HepG2 (cell line): ENCODE measurements at regions not wholly inside any gene's neighbourhood (a gene's known extent, or its start where the extent isn't known, plus 50 kb on each side); places are given as distances from the start of the nearest gene placed in this dataset.

Source experiments
- ATAC-seq: fragments of 200-7000 bp; cut with Tn5 transposase; 3 replicates; pipeline ENCODE4 v1.9.1; 2020; ENCODE audit warnings: mild to moderate bottlenecking, moderate library complexity
- BruUV-seq: library from RNA; stranded (reverse); fragments of 400-500 nt; replicated peaks from 2 replicates; lab custom pipeline; 2021; lab: Mats Ljungman, UMichigan
- CTCF ChIA-PET: fragments of 300-600 bp; formaldehyde crosslinking; extraction: SDS; loops from one replicate; lab custom pipeline; 2021; ENCODE audit warnings: low total read pairs, inconsistent platforms, low intra/inter-chr PET ratio; lab: Yijun Ruan, JAX
- POLR2A ChIA-PET: fragments of 350-600 bp; sonication (Branson Sonifier 250); formaldehyde crosslinking; loops from one replicate; lab custom pipeline; 2020; ENCODE audit warnings: antibody characterized with exemption, inconsistent platforms; lab: Yijun Ruan, JAX
- DNase-seq: peaks from one replicate; pipeline ENCODE4 v3.0.0-alpha.2; 2015; ENCODE audit warnings: low spot score
- FAIRE-seq: peaks from 3 replicates; lab custom pipeline; 2011; peaks lifted over from hg19 to GRCh38; lab: Jason Lieb, UNC
- H2AFZ ChIP-seq: one replicate; pipeline ENCODE4 v1.6.1; 2011; ENCODE audit warnings: low read length, inconsistent platforms
- H3K27ac ChIP-seq: fragments of 300-600 bp; 3 replicates; pipeline ENCODE4 v1.8.0; 2011; ENCODE audit warnings: mixed run types, mild to moderate bottlenecking, mixed read lengths, low read length, inconsistent platforms; ENCODE audit not compliant: insufficient read depth; ENCODE audit errors: extremely low read length
- H3K27me3 ChIP-seq, 2 experiments: fragments of 200-600 bp in 1 of 2; 2 replicates in 1 of 2; 3 replicates in 1 of 2; pipeline versions ENCODE4 v1.6.0 to v1.8.0; 2011; ENCODE audit warnings: low read length in 2 of 2, mild to moderate bottlenecking in 2 of 2, moderate library complexity in 2 of 2, inconsistent platforms in 1 of 2; ENCODE audit not compliant: insufficient read depth in 2 of 2, control insufficient read depth in 1 of 2
- H3K36me3 ChIP-seq, 2 experiments: fragments of 200-600 bp in 1 of 2; replicated peaks in 1 of 2; 2 replicates in 1 of 2; 3 replicates in 1 of 2; pipeline versions ENCODE4 v1.5.1 to v1.8.0; 2011; ENCODE audit warnings: low read length in 2 of 2, inconsistent platforms in 1 of 2; ENCODE audit not compliant: insufficient read depth in 2 of 2, control insufficient read depth in 1 of 2
- H3K4me1 ChIP-seq: 2 replicates; pipeline ENCODE4 v1.5.1; 2012; ENCODE audit warnings: low read length, inconsistent platforms; ENCODE audit not compliant: insufficient read depth
- H3K4me2 ChIP-seq: 2 replicates; pipeline ENCODE4 v1.6.0; 2011; ENCODE audit warnings: low read depth, low read length, inconsistent platforms
- H3K4me3 ChIP-seq, 3 experiments: fragments of 200-600 bp in 1 of 3; sonication (generic), shearing (Covaris generic) in 1 of 3; replicated peaks in 1 of 3; 2 replicates each; pipeline ENCODE4 v1.5.1; 2011 to 2016; ENCODE audit warnings: low read length in 3 of 3, inconsistent platforms in 2 of 3, low read depth in 2 of 3, mild to moderate bottlenecking in 2 of 3, control low read depth in 1 of 3, mixed read lengths in 1 of 3; ENCODE audit not compliant: insufficient read depth in 1 of 3
- H3K79me2 ChIP-seq: one replicate; pipeline ENCODE4 v1.6.1; 2011; ENCODE audit warnings: low read length, inconsistent platforms; ENCODE audit not compliant: insufficient read depth
- H3K9ac ChIP-seq: 2 replicates; pipeline ENCODE4 v1.6.0; 2011; ENCODE audit warnings: mild to moderate bottlenecking, low read depth, low read length, inconsistent platforms; ENCODE audit not compliant: insufficient read depth
- H3K9me3 ChIP-seq: 2 replicates; pipeline ENCODE4 v1.5.1; 2012; ENCODE audit warnings: mild to moderate bottlenecking, low read length
- H4K20me1 ChIP-seq: 2 replicates; pipeline ENCODE4 v1.6.0; 2011; ENCODE audit warnings: inconsistent platforms, mild to moderate bottlenecking, low read length, moderate library complexity; ENCODE audit not compliant: insufficient read depth
- EP300 ChIP-seq, 3 experiments: sonication (generic) in 1 of 3; formaldehyde crosslinking in 1 of 3; IDR thresholded peaks; 2 replicates each; pipeline versions ENCODE4 v1.5.1 to v1.6.1; 2011 to 2020; ENCODE audit warnings: low read depth in 2 of 3, low read length in 2 of 3, borderline replicate concordance in 1 of 3, improper control_type of control experiment in 1 of 3, mild to moderate bottlenecking in 1 of 3, missing genetic modification reagents in 1 of 3, moderate library complexity in 1 of 3
- HOXD1 ChIP-seq: sonication (generic); formaldehyde crosslinking; IDR thresholded peaks from 2 replicates; pipeline ENCODE4 v1.5.0; 2020; ENCODE audit warnings: missing genetic modification reagents
- PITX1 ChIP-seq: sonication (generic); formaldehyde crosslinking; IDR thresholded peaks from 2 replicates; pipeline ENCODE4 v1.5.1; 2020; ENCODE audit warnings: mild to moderate bottlenecking, missing genetic modification reagents
- REST ChIP-seq, 2 experiments: IDR thresholded peaks; 2 replicates each; pipeline ENCODE4 v1.6.1; 2011 to 2012; ENCODE audit warnings: low read length in 2 of 2, borderline replicate concordance in 1 of 2, low read depth in 1 of 2, mild to moderate bottlenecking in 1 of 2, moderate library complexity in 1 of 2
- SMAD1 ChIP-seq: sonication (generic); formaldehyde crosslinking; IDR thresholded peaks from 2 replicates; pipeline ENCODE4 v1.4.0; 2020; ENCODE audit warnings: missing genetic modification reagents, low read depth, mild to moderate bottlenecking, borderline replicate concordance
- SP1 ChIP-seq, 2 experiments: fragments of 450-650 bp in 1 of 2; sonication (generic) in 1 of 2; formaldehyde crosslinking in 1 of 2; IDR thresholded peaks; 2 replicates each; pipeline versions ENCODE4 v1.4.0 to v1.6.1; 2016 to 2020; ENCODE audit warnings: missing genetic modification reagents in 1 of 2
- SRY ChIP-seq: sonication (generic); formaldehyde crosslinking; IDR thresholded peaks from 2 replicates; pipeline ENCODE4 v1.8.0; 2022; ENCODE audit warnings: mild to moderate bottlenecking, missing genetic modification reagents
- ZC3H13 ChIP-seq: sonication (generic); formaldehyde crosslinking; IDR thresholded peaks from 2 replicates; pipeline ENCODE4 v1.8.1; 2023; ENCODE audit warnings: mild to moderate bottlenecking, missing genetic modification reagents, moderate library complexity
- ZNF160 ChIP-seq: sonication (generic); formaldehyde crosslinking; IDR thresholded peaks from 2 replicates; pipeline ENCODE4 v1.8.0; 2022; ENCODE audit warnings: mild to moderate bottlenecking, inconsistent platforms, missing genetic modification reagents
- ZNF329 ChIP-seq: sonication (generic); formaldehyde crosslinking; IDR thresholded peaks from 2 replicates; pipeline ENCODE4 v1.9.0; 2021; ENCODE audit warnings: low read depth, mild to moderate bottlenecking, missing genetic modification reagents
- ZNF567 ChIP-seq: sonication (generic); formaldehyde crosslinking; IDR thresholded peaks from 2 replicates; pipeline ENCODE4 v1.8.1; 2023; ENCODE audit warnings: mild to moderate bottlenecking, missing genetic modification reagents, borderline replicate concordance
- ZNF572 ChIP-seq: sonication (generic); formaldehyde crosslinking; IDR thresholded peaks from 2 replicates; pipeline ENCODE4 v1.5.1; 2020; ENCODE audit warnings: mild to moderate bottlenecking, missing genetic modification reagents
- ZNF766 ChIP-seq: sonication (generic); formaldehyde crosslinking; IDR thresholded peaks from 2 replicates; pipeline ENCODE4 v1.5.0; 2020; ENCODE audit warnings: missing genetic modification reagents, borderline replicate concordance
- ZNF781 ChIP-seq: sonication (generic); formaldehyde crosslinking; IDR thresholded peaks from 2 replicates; pipeline ENCODE4 v1.5.1; 2020; ENCODE audit warnings: borderline replicate concordance, mild to moderate bottlenecking, missing genetic modification reagents; ENCODE audit errors: not compliant biosample characterization
- ZSCAN20 ChIP-seq: sonication (generic); formaldehyde crosslinking; IDR thresholded peaks from 2 replicates; pipeline ENCODE4 v1.4.0; 2020; ENCODE audit warnings: missing genetic modification reagents, mild to moderate bottlenecking, borderline replicate concordance
- in situ Hi-C: cut with HindIII; loops from 2 replicates; pipeline ENCODE4 v1.10.0; 2017; ENCODE audit warnings: low pct_unique_long_range_greater_than_20kb; ENCODE audit not compliant: extremely low pct_ligation_motif_present
- intact Hi-C: fragments of 100-400 bp; cut with micrococcal nuclease; formaldehyde crosslinking; loops from one replicate; pipeline ENCODE4 v1.10.0; 2022; ENCODE audit not compliant: unreplicated experiment
- TF ChIP-seq, protein P1 (sequence below): IDR thresholded peaks from 2 replicates; pipeline ENCODE4 v1.6.1; 2016; ENCODE audit warnings: missing genetic modification reagents, missing compliant biosample characterization
- TF ChIP-seq, protein P2 (sequence below): sonication (generic); formaldehyde crosslinking; IDR thresholded peaks from 2 replicates; pipeline ENCODE4 v1.8.1; 2022; ENCODE audit warnings: mild to moderate bottlenecking, missing genetic modification reagents

- no peaks in the 10 kb centered on the region for H3K36me3 ChIP-seq
- intact Hi-C loops (no loop called here), in situ Hi-C loops (no loop called here)
- no peaks in the 10 kb centered on the region for H3K79me2 ChIP-seq
- CTCF ChIA-PET: no interaction called here
- no peak overlapping the region for H3K9ac ChIP-seq
- TF ChIP-seq REST (IDR thresholded peaks at IDR 0.05; ENCODE audit: borderline replicate concordance in 1 of 2, low read depth in 1 of 2, low read length in 2 of 2) (no peak), ZSCAN20 (CRISPR knock-in tag) (no peak), ZNF160 (CRISPR knock-in tag) (no peak), HOXD1 (CRISPR knock-in tag) (no peak), SP1 (IDR thresholded peaks at IDR 0.05) (no peak), SP1 (CRISPR knock-in tag; IDR thresholded peaks at IDR 0.05) (no peak), ZNF567 (no peak), SRY (no peak), ZNF766 (CRISPR knock-in tag) (no peak), ZNF572 (CRISPR knock-in tag) (no peak), ZNF781 (no peak), ZNF329 (CRISPR knock-in tag) (no peak), SMAD1 (CRISPR knock-in tag) (no peak), EP300 (IDR thresholded peaks at IDR 0.05; ENCODE audit: low read depth in 2 of 2, low read length in 2 of 2) (no peak), EP300 (CRISPR knock-in tag; IDR thresholded peaks at IDR 0.05; ENCODE audit: borderline replicate concordance) (no peak), ZC3H13 (CRISPR knock-in tag) (no peak), PITX1 (no peak)
- TF ChIP-seq, protein P1, sequence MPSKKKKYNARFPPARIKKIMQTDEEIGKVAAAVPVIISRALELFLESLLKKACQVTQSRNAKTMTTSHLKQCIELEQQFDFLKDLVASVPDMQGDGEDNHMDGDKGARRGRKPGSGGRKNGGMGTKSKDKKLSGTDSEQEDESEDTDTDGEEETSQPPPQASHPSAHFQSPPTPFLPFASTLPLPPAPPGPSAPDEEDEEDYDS (CRISPR knock-in tag): no peak
- TF ChIP-seq, protein P2, sequence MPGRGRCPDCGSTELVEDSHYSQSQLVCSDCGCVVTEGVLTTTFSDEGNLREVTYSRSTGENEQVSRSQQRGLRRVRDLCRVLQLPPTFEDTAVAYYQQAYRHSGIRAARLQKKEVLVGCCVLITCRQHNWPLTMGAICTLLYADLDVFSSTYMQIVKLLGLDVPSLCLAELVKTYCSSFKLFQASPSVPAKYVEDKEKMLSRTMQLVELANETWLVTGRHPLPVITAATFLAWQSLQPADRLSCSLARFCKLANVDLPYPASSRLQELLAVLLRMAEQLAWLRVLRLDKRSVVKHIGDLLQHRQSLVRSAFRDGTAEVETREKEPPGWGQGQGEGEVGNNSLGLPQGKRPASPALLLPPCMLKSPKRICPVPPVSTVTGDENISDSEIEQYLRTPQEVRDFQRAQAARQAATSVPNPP: no peak
- DNase-seq (no peak), ATAC-seq (no peak), FAIRE-seq (no peak)
- H3K27ac ChIP-seq: no peak overlapping the region
- no peak overlapping the region for H2AFZ ChIP-seq
- no TSS peak for BruUV-seq
- POLR2A ChIA-PET: no interaction called here
- no peaks in the 10 kb centered on the region for H4K20me1 ChIP-seq
- no peaks in the 10 kb centered on the region; the same call in 1 of the 2 replicates for H3K4me1 ChIP-seq
- H3K4me3 ChIP-seq: no peak overlapping the region
- H3K4me2 ChIP-seq: no peak overlapping the region
- no peaks in the 10 kb centered on the region for H3K9me3 ChIP-seq
- no peaks in the 10 kb centered on the region for H3K27me3 ChIP-seq
Measured at GRCh38 chrX:51954592-51954991, 61.2 kb downstream of the MAGED1 start.
